Retinal pigment epithelial cell (primary cell): ENCODE measurements at regions not wholly inside any gene's neighbourhood (a gene's known extent, or its start where the extent isn't known, plus 50 kb on each side); places are given as distances from the start of the nearest gene placed in this dataset.

Source experiments
- DNase-seq: peaks from one replicate; pipeline ENCODE4 v3.0.0-alpha.2; 2010; ENCODE audit warnings: low read depth
- H3K4me3 ChIP-seq: 2 replicates; pipeline ENCODE4 v1.5.1; 2011; ENCODE audit warnings: mild to moderate bottlenecking, low read length, control low read depth, moderate library complexity
- TF ChIP-seq, protein P1 (sequence below): conservative IDR thresholded peaks from 2 replicates; pipeline ENCODE4 v1.5.1; 2011; ENCODE audit warnings: low read depth, low read length, control low read depth, inconsistent platforms

DNA sequence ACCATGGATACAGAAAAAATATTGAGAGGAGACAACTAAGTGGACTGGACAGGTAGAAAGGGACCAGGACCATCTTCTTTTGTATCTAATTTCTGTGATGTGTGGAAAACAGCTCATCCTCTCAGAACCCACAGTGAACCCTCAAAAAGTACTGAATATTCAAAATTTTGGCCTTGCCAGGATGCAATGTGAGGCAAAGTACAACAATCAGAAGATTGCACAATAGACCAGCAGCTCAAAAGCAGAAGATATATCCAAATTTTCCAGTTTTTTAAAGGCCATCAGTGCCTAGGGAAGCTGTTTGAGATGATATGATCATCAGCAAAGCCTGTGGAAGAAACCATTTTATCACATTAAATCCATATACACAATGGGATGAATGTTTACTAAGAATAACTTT is 973.3 kb upstream of the MIR17HG start:
- TF ChIP-seq, protein P1, sequence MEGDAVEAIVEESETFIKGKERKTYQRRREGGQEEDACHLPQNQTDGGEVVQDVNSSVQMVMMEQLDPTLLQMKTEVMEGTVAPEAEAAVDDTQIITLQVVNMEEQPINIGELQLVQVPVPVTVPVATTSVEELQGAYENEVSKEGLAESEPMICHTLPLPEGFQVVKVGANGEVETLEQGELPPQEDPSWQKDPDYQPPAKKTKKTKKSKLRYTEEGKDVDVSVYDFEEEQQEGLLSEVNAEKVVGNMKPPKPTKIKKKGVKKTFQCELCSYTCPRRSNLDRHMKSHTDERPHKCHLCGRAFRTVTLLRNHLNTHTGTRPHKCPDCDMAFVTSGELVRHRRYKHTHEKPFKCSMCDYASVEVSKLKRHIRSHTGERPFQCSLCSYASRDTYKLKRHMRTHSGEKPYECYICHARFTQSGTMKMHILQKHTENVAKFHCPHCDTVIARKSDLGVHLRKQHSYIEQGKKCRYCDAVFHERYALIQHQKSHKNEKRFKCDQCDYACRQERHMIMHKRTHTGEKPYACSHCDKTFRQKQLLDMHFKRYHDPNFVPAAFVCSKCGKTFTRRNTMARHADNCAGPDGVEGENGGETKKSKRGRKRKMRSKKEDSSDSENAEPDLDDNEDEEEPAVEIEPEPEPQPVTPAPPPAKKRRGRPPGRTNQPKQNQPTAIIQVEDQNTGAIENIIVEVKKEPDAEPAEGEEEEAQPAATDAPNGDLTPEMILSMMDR: no peak
- DNase-seq: no peak
- H3K4me3 ChIP-seq: no peak overlapping the region

DNA sequence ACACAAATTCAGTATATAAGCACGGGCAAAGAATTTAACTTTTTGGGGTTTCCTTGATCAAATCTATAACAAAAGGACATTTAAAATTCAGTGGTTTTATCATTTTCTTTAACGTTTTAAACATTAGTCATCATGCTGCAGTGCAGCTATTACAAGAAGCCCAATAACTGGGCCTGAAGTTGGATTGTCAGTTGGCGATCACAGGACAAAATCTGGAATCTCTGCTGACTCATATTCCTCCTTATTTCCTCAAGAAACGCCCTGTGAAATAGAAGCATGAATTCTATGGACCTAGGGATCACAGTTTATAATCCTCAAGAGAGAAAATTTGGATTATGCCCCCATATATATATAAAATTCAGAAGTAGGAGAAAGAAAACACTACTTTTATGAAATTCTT is 971.6 kb upstream of the MIR17HG start:
- H3K4me3 ChIP-seq: no peak overlapping the region
- no peak for DNase-seq
- TF ChIP-seq, protein P1: no peak

DNA sequence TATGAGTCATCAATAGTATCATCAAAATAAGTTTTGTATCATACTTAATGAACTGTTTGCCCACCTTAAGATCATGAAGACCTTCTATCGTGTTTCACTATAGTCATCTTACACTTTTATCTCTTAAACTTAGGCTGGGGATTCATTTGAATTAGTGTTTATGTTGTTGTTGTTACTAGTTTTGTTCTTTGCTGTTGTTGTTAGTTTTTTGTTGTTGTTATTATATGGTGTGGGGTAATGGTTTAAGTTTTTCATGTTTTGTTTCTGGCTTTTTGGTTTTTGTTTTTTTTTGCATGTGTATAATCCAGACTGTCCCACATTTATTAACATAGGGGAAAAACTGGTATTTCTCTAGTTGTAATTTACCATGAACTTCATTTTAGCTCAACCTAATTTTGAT is 965.1 kb upstream of the MIR17HG start:
- TF ChIP-seq, protein P1: no peak
- H3K4me3 ChIP-seq: no peak overlapping the region
- DNase-seq: no peak

DNA sequence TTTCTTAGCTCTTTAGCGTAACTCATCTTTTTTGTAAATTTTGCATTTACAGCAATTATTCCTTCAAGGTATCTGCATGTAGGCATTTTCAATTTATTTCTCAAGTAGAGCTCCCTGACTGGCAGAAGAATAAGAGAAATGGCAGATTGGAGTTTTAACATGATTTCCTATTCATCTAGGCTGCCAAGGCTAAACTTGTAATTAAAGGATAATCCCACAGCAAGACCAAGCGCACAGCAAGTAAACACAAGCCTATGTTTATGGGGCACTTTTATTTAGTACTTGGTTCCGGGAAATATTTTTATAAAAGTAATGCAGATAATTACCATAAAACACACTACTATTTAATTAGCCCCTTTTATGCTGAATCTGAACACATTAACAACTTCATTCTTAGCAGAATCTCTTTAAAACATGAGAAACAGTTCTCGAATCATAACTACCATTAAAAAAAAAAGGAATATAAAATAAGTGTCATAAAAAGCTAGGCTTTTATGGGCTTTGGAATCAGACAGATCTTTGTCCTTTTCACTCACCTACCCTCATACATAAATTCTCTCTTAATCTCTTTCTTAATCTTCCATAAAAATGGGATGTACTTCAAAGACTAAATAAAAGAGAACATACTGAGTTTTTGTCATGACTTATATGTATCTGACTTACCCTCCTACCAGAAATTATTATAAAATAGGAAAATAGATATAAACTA is 961.6 kb upstream of the MIR17HG start:
- no peak overlapping the region for H3K4me3 ChIP-seq
- no peak for DNase-seq
- TF ChIP-seq, protein P1: no peak

DNA sequence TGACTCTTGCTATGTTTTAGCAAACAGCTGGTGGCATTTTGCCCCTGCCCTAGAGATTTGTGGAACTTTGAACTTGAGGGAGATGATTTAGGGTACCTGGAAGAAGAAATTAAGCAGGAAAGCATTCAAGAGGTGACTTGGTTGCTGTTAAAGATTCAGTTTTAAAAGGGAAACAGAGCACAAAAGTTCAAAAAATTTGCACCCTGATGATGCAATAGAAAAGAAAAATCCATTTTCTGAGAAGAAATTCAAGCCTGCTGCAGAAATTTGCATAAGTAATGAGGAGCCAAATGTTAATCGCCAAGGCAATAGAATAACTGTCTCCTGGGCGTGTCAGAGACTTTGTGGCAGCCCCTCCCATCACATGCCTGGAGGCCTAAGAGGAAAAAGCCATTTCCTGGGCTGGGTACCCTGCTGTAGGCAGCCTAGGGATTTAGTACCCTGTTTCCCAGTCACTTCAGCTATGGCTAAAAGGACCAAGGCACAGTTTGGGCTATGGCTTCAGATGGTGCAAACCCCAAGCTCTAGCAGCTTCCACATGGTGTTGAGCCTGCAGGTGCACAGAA is 958.5 kb upstream of the MIR17HG start:
- no peak overlapping the region for H3K4me3 ChIP-seq
- DNase-seq: no peak
- TF ChIP-seq, protein P1: no peak

DNA sequence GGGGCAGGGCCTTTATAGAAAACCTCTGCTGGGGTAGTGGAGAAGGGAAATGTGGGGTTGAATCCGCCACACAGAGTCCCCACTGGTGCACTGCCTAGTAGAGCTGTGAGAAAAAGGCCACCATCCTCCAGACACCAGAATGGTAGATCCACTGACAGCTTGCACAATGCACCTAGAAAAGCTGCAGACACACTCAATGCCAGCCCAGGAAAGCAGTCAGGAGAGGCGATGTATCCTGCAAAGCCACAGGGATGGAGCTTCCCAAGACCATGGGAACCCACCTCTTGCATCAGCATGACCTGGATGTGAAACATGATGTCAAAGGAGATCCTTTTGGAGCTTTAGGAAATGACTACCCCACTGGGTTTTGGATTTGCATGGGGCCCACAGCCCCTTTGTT is 958.0 kb upstream of the MIR17HG start:
- TF ChIP-seq, protein P1: no peak
- no peak overlapping the region for H3K4me3 ChIP-seq
- no peak for DNase-seq

DNA sequence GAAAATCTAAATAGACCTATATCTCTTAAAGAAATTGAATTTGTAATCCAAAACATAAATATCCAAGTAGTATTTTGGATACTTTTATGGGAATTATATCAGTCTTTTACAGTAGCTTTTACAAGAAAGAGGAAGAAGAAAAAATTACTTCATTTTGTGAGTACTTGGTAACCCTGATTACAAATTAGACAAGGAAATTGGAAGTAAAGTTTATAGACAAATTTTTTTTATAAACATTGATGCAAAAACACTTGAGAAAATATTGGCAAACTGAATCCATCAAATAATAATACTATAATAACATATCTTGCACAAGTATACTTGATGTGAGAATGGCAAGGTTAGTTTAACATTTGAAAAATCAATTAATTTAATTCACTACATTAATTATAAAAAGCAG is 954.1 kb upstream of the MIR17HG start:
- DNase-seq: no peak
- no peak overlapping the region for H3K4me3 ChIP-seq
- TF ChIP-seq, protein P1: no peak
